Stimulated activated CD4-positive, alpha-beta T cell treated with anti-CD3 and anti-CD28 coated beads, Interleukin-15, amount 100 ng/mL, for 48 hours (primary cell): ENCODE measurements at regions not wholly inside any gene's neighbourhood (a gene's known extent, or its start where the extent isn't known, plus 50 kb on each side); places are given as distances from the start of the nearest gene placed in this dataset.

Source experiments
- DNase-seq, 2 donors: peaks; one replicate each; pipeline ENCODE4 v3.0.0-alpha.2; 2020; ENCODE audit warnings: low read depth in 2 of 2

GRCh38 chr18:2482706-2483475 is 88.4 kb downstream of the METTL4 start:
- no peak for DNase-seq

DNA sequence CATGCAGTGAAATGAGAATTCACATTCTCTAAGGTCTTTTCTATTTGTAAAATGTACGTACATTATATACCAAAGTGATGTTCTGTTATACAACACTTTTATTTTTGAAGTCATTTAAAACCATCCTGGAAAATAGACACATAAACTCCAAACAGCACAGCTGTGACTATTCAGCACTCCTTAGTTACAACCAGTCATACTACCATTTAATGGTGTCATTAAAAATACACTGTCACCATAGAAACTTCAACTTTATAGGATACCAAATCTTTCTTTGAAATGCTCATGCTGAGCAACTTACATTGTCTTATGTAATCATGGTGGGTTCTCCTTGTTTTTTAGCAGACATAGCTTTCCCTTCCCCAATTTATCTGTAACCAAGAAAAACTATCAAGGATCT is 85.3 kb downstream of the METTL4 start:
- DNase-seq = no peak

DNA sequence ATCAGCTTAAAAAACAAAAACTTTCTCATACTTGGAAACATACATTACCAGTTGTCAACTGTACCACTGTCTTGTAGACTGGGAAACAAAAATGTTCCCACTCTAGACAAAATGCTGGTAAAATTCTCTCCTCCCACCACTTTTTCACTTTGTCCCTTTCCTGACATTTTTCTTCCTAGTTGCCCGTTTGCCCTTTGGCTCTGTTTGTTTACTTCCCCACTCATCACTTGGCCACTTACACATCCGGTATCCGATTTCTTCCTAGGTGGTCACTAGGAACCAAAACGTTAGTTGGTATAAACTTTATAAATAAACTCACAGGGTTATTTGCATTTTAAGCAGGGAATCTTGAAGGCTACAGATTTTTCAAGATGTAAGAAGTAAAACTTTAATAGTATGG is 84.9 kb downstream of the METTL4 start:
- no peak for DNase-seq
